ENCODE measurements at regions not wholly inside any gene's neighbourhood (a gene's known extent, or its start where the extent isn't known, plus 50 kb on each side); places are given as distances from the start of the nearest gene placed in this dataset.
A peak's percentile ranks its signal among the peaks of the same experiment; 100 is the strongest.

GRCh38 chr13:73720216-73720840 lies 413.9 kb downstream of the KLF12 start:
- Histone ChIP-seq H3K4me3 (no peak overlapping the region), H3K36me3 (no peaks in the 10 kb centered on the region), H3K27ac (no peak overlapping the region), H3K9me3 (no peaks in the 10 kb centered on the region), H3K9ac (ENCODE audit: low read depth in 2 of 2, low read length in 2 of 2) (no peak overlapping the region), H3K4me1 (no peaks in the 10 kb centered on the region), H3K27me3 (no peaks in the 10 kb centered on the region)
- no peak for TF ChIP-seq CTCF (IDR thresholded peaks at IDR 0.05)
- no peak for DNase-seq
- intact Hi-C loops (cut with DNase I), result no loop called here

GRCh38 chr13:73718246-73718645 lies 416.0 kb downstream of the KLF12 start:
- H3K4me1 ChIP-seq, result no peaks in the 10 kb centered on the region
- no peak overlapping the region for H3K9ac ChIP-seq (ENCODE audit: low read depth in 2 of 2, low read length in 2 of 2)
- no peak overlapping the region for H3K27ac ChIP-seq
- intact Hi-C loops (cut with DNase I), result loop anchor here (10.0 kb wide), 1 partner anchor 663 kb away; the partner anchor contains the start of gene KLF5
- no peak for TF ChIP-seq CTCF (IDR thresholded peaks at IDR 0.05)
- H3K36me3 ChIP-seq, result no peaks in the 10 kb centered on the region
- H3K9me3 ChIP-seq, result no peaks in the 10 kb centered on the region
- H3K4me3 ChIP-seq, result no peak overlapping the region
- no peaks in the 10 kb centered on the region for H3K27me3 ChIP-seq
- no peak for DNase-seq

- no peak for TF ChIP-seq CTCF (IDR thresholded peaks at IDR 0.05)
- Histone ChIP-seq H3K27me3 (no peaks in the 10 kb centered on the region), H3K4me1 (no peaks in the 10 kb centered on the region), H3K36me3 (no peaks in the 10 kb centered on the region), H3K4me3 (no peak overlapping the region), H3K27ac (peak overlapping the region; percentile 56), H3K9me3 (no peaks in the 10 kb centered on the region), H3K9ac (ENCODE audit: low read depth in 2 of 2, low read length in 2 of 2) (no peak overlapping the region)
- no peak for DNase-seq
- intact Hi-C loops (cut with DNase I), result loop anchor here (10.0 kb wide), 1 partner anchor 663 kb away; the partner anchor contains the start of gene KLF5
These were observed 416.6 kb downstream of the KLF12 start for GRCh38 chr13:73717632-73718031.

GRCh38 chr13:73715911-73716510 lies 418.2 kb downstream of the KLF12 start:
- no peak for DNase-seq
- peak overlapping the region; percentile 22 for H3K27ac ChIP-seq
- intact Hi-C loops (cut with DNase I), result loop anchor here (10.0 kb wide), 1 partner anchor 661 kb away; the partner anchor contains the start of gene KLF5

More at GRCh38 chr13:73715911-73716510, 418.2 kb downstream of the KLF12 start:
- no peaks in the 10 kb centered on the region for H3K9me3 ChIP-seq
- TF ChIP-seq CTCF (IDR thresholded peaks at IDR 0.05), result no peak
- H3K27me3 ChIP-seq, result no peaks in the 10 kb centered on the region
- H3K9ac ChIP-seq (ENCODE audit: low read depth in 2 of 2, low read length in 2 of 2), result no peak overlapping the region
- no peaks in the 10 kb centered on the region for H3K36me3 ChIP-seq
- no peaks in the 10 kb centered on the region for H3K4me1 ChIP-seq
- H3K4me3 ChIP-seq, result no peak overlapping the region

Data from colonic mucosa (tissue), 4 donors.